HG03066 (cell line): ENCODE measurements at regions not wholly inside any gene's neighbourhood (a gene's known extent, or its start where the extent isn't known, plus 50 kb on each side); places are given as distances from the start of the nearest gene placed in this dataset.
"Not testable (repeated sequence)": the region's sequence is repeated elsewhere in the genome, so short reads cannot be mapped to it uniquely, and the experiment has no call there.

Experiments used
- ATAC-seq: cut with Tn5 transposase; IDR thresholded peaks from one replicate; pipeline ENCODE4 v1.9.1; 2021; ENCODE audit warnings: low read depth; ENCODE audit not compliant: unreplicated experiment

GRCh38 chr13:64078480-64078936 lies 2662.9 kb upstream of the PCDH20 start:
- no peak for ATAC-seq

- ATAC-seq = no peak
These were observed 2662.4 kb upstream of the PCDH20 start for GRCh38 chr13:64078025-64078424.

GRCh38 chr13:64077132-64077835 lies 2661.6 kb upstream of the PCDH20 start:
- not testable (repeated sequence) for ATAC-seq

- no peak for ATAC-seq
These were observed 2660.1 kb upstream of the PCDH20 start for GRCh38 chr13:64075543-64076271.

GRCh38 chr13:64074971-64075474 lies 2659.4 kb upstream of the PCDH20 start:
- ATAC-seq = no peak

- no peak for ATAC-seq
These were observed 2657.6 kb upstream of the PCDH20 start for GRCh38 chr13:64073203-64073602.

GRCh38 chr13:64071352-64071751 lies 2655.7 kb upstream of the PCDH20 start:
- ATAC-seq = no peak

GRCh38 chr13:64069892-64070291 lies 2654.2 kb upstream of the PCDH20 start:
- ATAC-seq = no peak

GRCh38 chr13:64066711-64067110 lies 2651.1 kb upstream of the PCDH20 start:
- ATAC-seq = no peak

GRCh38 chr13:64061649-64062048 lies 2646.0 kb upstream of the PCDH20 start:
- no peak for ATAC-seq

GRCh38 chr13:64057372-64058020 lies 2641.8 kb upstream of the PCDH20 start:
- ATAC-seq = no peak

GRCh38 chr13:64054321-64054720 lies 2638.7 kb upstream of the PCDH20 start:
- no peak for ATAC-seq

- no peak for ATAC-seq
These were observed 2636.9 kb upstream of the PCDH20 start for GRCh38 chr13:64052521-64052920.

GRCh38 chr13:64051278-64051677 lies 2635.6 kb upstream of the PCDH20 start:
- no peak for ATAC-seq

GRCh38 chr13:64041296-64041695 lies 2625.6 kb upstream of the PCDH20 start:
- ATAC-seq = no peak

- ATAC-seq = no peak
These were observed 2618.3 kb upstream of the PCDH20 start for GRCh38 chr13:64033921-64034320.

- ATAC-seq = no peak
These were observed 2613.9 kb upstream of the PCDH20 start for GRCh38 chr13:64029343-64030093.

- no peak for ATAC-seq
These were observed 2612.9 kb upstream of the PCDH20 start for GRCh38 chr13:64028551-64028950.

- ATAC-seq = no peak
These were observed 2604.5 kb upstream of the PCDH20 start for GRCh38 chr13:64020126-64020525.

- no peak for ATAC-seq
These were observed 2591.7 kb upstream of the PCDH20 start for GRCh38 chr13:64007339-64007738.

GRCh38 chr13:64000321-64000720 lies 2584.7 kb upstream of the PCDH20 start:
- no peak for ATAC-seq
